COLO829 (cell line): ENCODE measurements at regions not wholly inside any gene's neighbourhood (a gene's known extent, or its start where the extent isn't known, plus 50 kb on each side); places are given as distances from the start of the nearest gene placed in this dataset.

Source experiments
- DNase-seq: peaks from one replicate; pipeline ENCODE4 v3.0.0; 2012; ENCODE audit warnings: low spot score

DNA sequence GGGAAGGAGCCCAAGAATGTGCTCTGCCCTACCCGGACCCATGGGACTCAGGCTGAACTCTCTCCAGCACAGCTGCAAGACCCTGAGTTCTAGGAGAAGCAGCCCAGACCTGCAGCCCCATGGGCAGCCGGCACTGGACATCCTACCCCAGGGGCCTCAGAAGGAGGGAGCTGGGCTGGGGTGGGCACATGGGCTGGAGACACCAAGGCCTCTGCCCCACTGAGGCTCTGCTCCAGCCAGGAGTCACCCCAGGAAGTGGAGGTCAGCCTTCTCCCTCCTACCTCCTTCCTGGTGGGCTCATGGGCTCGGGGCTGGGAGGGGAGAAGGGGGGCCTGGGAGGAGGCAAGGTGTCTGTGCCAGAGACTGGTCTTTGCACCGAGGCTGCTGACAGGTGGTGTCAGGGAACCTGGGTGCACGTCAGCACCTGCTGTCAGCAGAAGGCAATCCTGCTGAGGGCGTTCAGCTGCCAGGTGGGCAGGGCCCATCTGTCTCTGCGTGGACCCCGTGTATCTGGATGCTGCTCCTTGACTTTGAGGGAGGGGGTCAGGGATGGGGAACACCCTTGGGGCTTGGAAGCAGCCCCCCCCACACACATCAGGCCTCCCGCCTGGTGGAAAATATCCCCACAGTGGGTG is 95.2 kb downstream of the PDGFA start:
- DNase-seq, result no peak

DNA sequence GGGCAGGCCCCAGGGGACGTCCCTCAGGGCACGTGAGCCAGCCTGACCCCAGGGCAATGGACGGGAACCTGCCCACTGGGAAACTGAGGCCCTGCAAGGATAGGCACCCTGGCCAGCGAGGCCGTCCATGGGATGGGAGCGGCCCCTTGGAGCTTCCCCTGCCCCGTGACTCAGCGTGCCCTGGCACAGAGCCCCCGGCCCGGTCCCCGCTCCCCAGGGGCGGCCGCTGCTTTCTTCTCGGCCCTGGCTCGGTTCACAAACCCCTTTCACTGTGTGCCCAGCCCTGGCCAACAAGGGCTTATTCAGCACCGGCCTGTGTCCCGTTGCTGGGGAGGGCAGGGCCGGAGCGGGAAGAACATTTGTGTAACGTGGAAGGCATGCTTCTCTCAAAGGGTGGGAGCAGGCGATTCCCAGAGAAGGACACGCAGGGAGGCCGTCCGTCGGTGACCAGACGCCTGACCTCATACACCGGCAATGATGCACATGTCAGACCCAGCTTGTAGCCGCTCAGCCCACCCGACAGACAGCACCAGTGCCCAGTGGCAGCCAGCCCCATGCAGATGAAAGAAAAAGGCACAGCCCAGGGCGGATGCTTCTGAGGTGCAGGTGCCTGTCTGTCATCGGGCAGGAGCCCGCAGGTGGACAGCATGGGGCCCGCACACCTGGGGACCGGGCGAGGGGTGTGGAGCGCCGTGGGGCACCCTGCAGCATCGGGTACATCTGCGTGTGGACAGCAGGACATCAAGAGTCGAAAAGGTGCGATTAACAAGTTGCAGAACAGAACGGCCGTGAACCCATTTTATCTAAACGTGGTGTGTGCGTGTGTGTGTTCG is 94.5 kb downstream of the PDGFA start:
- DNase-seq, result peak; percentile 51

DNA sequence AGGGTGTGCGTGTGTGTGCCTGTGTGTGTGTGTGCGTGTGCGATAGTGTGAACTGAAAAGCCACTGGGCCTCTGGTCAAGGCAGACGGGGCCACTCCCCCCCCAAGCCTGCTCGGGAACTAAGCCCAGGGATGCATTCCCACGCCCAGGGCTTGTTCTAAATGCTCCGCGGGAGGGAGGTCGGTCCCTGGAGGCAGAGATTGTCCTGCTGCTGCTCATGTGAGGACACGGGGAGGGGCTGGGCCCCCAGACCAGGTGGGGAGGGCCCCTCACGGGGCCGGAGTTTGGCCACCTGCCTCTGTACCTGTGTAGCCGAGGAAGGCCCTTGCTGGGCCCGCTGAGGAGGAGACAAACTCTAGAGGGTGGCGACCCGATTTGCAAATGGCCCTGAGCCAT is 93.9 kb downstream of the PDGFA start:
- DNase-seq, result no peak

DNA sequence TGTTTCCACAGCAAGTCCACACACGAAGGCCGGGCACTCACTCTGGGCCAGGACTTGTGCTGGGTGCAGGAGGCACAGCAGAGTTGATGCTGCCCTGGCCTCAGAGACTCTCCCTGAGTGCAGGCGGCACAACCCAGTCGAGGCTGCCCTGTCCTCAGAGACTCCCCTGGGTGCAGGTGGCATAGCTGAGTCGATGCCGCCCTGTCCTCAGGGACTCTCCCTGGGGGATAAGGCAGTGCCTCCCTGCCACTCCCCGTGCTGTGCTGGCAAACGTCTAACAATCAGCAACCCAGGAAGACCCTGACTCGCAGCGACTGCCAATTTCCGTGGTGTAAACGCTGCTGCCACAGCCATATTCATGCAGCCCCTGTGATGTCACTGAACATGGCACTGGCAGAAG is 93.1 kb downstream of the PDGFA start:
- DNase-seq, result no peak

DNA sequence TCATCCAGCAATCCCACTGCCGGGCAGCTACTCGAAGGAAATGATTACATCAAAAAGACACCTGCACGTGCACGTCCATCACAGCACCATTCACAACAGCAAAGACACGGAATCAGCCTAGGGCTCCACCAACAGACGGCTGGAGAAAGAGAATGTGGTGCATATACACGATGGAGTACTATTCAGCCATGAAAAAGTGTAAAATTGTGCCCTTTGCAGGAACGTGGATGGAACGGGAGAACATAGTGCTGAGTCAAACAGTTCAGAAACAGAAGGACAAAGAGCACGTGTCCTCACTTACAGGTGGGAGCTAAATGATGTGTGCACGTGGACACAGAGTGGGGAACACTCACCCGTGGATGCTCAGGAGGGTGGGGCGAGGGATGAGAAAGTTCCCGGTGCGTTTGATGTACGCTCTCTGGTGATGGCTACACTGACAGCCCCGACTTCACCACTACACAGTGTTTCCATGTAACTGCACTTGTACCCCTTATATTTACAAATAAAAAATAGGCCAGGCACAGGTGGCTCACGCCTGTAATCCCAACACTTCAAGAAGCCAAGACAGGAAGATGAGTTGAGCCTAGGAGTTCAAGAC is 92.0 kb downstream of the PDGFA start:
- DNase-seq, result no peak

DNA sequence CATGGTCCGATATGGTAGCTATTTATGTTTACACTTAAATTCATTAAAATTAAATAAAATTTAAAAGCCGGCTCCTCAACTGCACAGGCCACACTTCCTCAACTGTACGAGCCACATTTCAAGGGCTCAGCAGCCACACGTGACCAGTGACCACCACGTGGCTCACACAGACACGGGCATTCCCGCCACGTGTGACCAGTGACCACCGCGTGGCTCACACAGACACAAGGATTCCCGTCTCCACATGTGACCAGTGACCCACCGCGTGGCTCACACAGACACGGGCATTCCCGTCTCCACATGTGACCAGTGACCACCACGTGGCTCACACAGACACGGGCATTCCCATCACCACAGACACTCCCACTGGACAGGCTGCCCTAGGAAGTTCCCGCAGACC is 91.3 kb downstream of the PDGFA start:
- no peak for DNase-seq

DNA sequence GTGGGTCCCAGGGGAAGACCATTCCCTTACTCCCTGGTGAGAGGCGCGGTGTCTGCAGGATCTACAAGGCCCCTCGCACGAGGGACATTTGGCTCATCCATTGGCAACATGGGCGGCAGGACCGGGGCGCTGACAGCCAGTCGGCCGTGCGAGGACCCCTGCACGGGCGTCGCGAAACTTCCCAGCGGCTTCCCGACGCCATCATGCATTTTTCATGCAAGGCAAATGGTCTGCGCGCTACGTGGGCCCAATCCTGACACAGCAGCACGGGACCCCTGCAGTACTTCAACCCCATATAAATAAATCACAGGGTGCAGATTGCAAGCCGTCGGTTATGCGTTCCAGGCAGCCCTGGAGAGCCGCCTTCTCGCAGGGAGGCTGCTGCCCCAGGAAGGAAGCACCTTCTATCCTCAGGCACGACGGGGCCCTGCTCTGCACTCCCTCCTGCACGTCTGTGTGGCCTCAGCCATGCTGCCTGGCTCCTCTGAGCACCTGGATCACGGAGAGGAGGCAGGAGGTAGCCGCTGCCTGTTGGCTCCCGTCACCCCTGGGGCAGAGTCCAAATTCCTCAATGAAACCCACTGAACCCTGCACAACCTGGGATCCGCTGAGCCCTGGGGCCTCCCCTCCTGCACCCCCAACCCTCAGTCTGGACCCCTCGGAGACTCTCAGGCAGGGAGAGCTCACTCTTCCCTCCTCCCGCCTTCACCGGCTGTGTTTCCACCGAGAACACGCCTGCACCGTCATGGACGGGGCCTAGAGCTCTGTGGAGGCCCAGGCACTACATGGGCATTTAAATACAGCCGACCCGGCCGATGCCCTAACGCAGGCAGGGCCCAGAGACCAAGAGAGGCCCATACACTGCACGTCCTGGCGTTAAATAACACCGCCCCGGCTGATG is 90.5 kb downstream of the PDGFA start:
- DNase-seq, result no peak

DNA sequence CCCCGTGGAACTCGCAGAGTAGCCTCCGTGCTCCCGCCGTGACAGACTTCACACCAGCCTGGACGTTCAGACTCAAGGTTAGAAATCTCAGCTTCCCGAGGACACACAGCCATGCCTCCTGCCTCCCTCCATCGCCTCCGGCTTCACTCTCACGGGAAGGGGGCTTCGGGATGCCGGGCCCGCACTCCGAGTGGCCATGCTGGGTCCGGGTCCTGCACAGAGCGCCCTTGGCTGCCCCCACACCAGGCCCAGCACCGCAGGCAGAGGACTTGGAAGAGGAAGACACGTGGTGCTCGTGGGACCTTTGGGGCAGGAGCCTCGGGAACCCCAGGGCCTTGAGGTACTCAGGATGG is 89.8 kb downstream of the PDGFA start:
- DNase-seq, result no peak

DNA sequence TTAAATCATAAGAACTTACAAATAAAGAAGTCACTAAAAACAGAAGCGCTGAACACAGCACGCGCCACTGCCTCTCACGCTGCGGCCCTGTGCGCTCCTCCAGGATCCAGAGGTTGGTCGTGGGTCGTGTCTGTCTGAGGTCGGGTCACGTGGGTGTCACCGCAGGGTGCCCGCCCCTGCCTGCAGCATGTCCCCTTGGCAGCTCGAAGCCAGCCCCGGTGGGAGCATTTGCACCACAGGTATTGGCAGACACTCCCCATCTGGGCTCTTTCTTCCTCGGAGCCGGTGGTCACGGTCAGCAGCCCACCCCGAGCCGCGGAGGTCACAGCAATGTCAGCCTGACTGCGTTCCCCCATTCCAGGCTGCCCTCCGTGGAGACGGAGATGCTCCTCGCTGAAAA is 88.6 kb downstream of the PDGFA start:
- DNase-seq, result no peak

DNA sequence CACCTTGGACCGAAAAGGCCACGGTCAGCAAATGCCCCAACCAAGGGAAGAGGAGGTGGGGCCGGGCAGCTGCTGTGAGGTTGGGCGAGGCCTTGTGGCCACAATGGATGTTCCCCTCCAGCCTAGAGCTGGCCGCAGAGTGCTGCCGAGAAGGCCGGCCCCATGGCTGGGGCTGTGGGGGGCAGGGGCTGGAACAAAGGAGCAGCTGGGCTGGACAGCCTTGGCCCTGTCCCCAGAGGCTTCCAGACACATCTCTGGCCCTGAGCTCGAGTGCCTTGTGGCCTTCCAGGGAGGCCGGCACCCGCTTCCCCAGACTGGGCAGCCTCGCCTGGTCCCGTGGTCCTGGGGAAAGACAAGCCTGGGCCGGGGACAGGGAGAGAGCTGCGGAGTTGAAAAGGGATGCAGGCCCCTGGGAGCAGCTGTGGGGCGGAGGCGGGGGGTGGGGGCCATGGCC is 88.0 kb downstream of the PDGFA start:
- DNase-seq, result no peak

DNA sequence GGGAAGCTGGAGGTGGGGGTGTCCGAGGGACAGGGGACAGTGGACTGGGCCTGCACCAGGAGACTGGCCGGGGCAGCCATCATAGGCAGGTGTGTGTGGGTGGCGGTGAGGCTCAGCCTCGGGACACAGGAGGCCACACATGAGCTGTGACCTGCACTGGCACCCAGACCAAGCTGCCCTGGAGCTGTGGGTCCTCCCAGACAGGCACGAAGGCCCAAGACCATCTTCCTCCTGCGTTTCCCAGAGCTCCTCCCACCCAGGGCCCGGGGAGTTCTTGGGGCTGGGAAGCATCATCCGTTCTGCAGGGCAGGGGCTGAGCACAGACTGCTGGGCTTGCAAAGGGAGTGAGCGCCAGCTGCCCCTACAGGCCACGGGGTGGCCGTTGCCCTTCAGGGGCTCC is 87.4 kb downstream of the PDGFA start:
- DNase-seq, result no peak

DNA sequence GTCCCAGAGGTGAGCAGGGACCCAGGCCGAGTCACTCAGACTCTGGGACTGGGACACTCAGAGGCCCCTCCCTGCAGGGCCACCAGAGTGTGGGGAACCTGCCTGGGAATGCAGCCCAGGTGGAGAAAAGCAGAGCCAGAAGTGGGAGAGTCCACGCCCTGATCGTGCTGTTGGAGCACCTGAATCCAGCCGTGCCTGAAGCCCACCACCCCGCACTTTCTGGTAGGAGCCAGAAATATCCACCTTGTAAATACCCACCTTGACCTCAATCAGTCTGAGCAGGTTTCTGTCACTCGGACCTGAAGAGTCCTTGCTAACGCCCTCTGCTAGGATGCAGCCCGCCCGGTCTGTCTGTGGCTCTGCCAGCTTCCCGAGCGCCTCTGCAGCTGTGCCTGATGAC is 86.7 kb downstream of the PDGFA start:
- no peak for DNase-seq

DNA sequence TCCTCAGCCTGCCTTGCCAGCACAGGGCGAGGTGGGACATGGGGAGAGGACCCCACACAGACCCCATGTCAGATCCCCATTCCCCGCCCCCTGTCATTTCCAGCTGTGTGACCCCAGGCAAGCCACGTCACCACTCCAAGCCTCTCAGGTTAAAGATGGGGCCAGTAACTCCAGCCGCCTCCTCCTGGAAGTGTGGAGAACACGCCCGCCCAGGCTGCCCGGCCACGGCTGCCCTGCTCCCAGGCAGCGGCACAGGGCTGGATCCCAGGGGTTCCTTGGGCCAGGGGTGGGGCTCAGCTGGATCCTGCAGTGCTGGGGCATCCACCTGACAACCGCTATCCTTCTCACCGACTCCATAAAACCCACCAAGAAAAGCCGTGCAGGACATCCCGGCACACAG is 86.1 kb downstream of the PDGFA start:
- no peak for DNase-seq

DNA sequence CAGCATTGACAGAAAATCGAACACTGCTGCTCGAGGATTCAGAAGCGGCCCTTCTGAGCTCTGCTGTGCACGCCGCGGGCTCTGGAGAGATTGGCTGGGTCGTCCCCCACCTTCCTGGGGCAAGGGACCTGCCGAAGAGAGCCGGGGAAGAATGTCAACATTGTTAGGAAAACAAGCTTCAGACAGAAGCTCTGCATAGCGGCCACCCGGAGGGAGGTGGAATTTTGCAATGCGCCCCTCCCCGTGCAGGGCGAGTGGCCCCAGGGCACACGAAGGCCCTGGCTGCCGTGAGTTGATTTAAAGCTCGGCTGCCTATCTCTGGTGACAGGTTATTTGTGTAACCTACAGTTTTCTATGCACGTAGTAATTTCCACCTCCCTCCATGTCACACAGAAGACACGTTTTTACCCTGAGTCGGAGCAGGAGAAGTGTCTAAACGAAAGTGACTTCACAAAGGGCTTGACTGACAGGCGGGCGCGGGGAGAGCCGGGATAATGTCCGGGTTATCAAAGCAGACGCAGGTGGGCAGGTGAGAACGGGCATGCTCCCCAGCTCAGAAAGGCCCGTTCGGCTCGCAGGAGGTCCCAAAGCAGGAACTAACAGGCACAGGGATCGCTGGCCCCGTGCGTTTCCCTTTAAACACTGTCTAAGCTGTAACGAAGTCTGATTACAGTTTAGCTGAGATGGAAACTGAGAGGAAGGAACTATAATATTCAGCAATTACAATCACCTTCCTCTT is 84.6 kb downstream of the PDGFA start:
- no peak for DNase-seq

DNA sequence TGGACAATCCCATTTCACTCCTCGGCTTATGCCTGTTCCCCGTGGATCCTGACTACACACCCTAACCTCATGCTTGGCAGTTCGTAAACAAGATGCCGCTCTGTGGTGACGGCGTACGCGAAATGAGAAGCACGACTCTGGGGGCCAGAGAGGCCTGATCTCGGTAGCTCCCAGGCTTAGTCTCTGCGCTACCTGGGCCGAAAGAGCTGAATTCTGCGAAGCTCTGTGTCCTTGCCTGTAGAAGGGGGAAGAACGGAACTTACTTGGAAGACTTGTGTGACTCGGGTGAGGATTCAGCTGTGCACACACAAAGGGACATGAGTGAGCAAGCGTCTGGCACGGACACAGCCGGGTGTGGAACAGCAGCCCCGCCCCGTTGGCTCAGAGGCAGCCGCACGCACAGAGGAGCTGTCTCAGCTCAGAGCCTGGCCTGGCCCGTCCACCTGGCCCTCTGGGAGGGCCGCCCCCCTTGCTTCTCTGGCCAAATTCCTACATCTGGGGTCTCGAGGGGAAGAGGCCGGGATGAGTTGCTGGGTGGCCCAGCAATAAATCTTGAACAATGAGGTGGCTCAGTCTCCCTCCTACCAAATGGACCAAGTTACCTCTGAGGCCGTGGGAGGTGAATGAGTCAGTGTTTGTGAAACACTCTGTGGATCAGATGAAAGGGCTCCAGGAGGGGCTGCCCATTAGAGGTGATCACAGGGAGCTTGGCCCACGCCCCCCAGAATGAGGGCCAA is 83.8 kb downstream of the PDGFA start:
- DNase-seq, result no peak

DNA sequence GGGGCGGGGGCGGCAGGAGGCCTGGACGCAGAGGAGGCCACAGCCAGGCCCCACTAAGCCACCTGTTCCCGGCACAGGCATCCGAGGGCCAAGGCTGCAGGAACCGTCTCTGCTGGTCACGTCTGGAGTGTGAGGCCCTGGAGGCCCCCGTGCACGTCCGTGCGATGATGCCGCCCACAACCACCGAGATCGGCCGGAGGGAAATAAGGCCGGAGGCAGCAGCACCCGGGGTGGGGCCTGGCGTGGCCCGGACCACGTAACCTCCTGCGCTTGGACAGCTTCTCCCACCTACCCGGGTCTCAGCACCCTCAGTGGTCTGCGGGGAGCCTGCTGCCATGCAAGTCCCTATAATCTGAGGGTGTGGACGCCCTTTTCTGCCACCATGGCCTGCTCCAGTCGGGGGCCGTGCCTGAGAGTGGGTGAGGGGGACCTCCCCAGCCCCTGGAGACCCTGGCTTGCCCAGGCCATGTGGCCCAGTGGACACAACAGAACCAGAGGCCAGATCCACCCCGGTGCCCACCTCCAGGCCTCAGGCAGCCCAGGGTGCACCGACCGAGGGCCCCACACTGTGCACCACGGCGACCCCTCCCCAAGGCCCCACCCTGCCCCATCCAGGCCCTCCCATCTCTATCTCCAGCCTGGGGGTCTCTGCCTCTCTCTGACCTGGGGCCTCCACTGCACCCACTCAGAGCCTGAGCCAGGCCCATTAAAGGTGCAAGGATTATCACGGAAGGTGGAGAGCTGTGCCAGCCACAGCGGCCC is 83.1 kb downstream of the PDGFA start:
- no peak for DNase-seq

DNA sequence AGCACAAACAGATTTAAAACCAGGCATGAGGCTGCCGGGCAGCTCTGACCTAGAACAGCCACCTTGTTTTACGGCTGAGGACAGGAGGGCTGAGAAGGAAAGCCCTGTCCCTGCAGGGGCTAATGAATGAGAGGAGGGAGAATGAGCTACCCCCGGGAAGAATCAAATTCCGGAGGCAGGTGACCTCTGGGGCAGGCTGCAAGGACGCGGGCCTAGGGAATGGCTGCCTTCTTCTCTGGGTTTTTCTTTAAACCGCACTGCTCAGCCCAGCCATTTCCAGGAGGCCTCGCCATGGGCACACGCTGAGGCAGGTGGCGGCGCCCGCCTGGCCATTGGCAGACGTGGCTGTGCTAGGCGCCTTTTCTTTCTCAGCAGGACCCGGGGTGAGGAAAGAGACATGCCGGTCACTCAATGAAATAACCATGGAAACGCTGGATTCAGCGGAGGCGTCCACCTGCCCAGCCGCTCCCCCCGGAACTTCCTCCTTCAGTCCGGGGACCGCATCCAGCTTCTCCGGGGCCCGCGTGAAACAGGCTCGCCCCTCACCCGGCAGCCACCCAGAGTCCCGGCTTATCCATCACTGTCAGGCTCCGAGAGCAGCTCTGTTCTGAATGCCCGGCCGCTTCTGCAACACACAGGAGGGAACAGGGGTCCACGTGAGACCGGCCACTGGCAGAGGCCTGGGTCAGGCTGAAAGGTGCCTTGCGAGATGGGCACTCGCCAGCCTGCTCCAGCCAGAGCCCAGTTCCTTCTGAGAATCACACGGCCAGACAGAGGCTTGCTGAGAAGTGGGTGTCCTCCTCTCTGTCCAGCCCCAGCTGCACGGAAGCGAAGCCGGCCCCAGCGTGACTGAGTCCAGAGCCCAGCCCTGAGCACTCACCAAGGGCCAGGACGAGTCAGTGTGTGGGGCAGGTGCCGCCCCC is 82.1 kb downstream of the PDGFA start:
- no peak for DNase-seq

DNA sequence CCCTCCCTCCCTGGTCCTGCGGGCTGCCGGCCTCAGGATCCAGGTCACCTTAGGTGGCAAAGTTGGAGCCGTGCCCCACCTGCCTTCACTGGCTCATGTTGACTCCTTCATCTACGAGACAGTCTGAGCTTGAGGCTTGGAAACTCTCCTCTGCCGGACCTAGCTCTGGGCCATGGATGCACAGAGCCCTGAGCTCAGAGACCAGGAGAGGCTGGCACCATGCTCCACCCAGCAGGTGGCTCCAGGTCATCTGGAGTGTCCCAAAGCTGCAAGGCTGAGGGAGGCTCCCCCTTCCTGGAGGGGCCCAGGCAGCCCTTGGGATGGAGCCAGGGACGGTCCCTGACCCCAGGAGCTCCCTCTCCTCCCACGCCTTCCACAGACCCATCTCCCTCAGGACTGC is 81.3 kb downstream of the PDGFA start:
- no peak for DNase-seq

DNA sequence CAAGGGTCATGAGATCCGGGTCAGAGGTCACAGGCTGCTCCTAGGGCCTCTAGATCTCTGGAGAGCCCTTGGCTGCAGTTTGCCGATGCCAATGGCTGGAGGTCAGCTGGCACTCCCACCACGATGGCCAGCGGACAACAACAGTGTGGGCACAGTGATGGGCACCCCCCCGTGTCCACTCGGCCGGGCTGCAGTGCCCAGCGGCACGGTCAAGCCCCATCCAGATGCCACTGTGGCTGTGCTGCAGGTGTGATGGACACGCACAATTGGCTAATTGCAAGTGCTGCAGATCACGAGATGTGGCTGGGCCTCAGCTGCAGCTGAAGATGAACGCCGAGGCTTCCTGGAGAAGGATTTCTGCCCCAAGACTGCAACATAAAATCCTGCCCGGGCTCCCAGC is 80.7 kb downstream of the PDGFA start:
- DNase-seq, result no peak
